ENCODE measurements at regions not wholly inside any gene's neighbourhood (a gene's known extent, or its start where the extent isn't known, plus 50 kb on each side); places are given as distances from the start of the nearest gene placed in this dataset.

DNA sequence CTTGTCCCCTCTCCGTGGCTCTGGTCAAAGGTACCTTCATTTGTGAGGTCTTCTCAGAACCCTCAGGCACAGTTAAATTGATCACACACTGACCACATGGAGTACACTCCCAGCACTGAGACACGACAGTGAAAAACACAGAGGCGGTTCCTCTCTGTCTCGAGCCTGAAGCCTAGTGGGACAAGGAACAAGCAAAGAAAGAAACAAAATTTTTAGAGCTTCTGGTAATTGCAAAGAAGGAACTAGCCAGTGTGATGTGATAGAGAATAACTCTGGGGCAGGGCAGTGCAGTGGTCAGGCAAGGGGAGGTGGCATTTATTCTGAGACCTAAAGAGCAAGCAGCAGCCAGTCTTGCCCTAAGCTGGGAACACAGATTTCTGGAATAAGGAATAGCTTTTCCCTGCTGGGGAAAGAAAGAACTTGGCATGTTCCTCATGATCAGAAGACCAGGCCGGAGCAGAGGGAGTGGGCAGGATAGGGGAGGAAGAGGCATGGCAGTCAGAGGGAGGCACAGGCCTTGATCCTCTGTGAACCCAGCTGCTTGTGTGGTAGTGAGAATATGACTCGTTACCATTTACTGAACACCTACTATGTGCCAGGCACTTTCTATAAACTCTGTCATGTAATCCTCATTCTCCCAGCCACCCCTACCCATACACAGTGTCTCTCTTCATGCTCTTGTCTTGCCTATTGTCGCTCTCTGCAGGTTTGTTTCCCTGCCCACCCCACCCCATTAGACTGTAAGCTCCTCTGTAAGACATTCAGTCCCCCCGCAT, 262.3 kb upstream of the HES1 start:
- DNase-seq (ENCODE audit: insufficient read length) (no peak), FAIRE-seq (no peak)
- TF ChIP-seq TAF1 (IDR thresholded peaks at IDR 0.05; ENCODE audit: borderline replicate concordance, low read depth, low read length) (no peak), POLR2A (IDR thresholded peaks at IDR 0.05; ENCODE audit: low read depth, low read length) (no peak), POLR2AphosphoS5 (IDR thresholded peaks at IDR 0.05; ENCODE audit: low read depth, low read length) (no peak)

DNA sequence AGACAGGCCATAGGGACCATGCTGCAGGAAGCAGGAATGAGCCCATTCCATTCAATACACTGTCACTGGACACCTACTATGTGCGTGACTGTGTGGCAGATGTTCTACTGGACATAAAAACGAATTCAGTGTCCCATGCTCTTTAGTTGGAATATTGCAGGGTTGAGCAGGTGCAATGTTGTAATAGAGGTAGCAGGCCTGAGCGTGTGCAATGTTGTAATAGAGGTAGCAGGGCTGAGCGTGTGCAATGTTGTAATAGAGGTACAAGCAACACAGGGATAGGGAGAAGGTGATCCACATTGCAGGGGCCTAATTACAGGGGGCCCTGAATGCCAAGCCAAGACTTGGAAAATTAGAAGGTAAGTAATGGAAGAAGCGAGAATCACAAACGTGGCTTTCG, 261.4 kb upstream of the HES1 start:
- no peak for TF ChIP-seq POLR2AphosphoS5 (IDR thresholded peaks at IDR 0.05; ENCODE audit: low read depth, low read length)
- TF ChIP-seq TAF1 (IDR thresholded peaks at IDR 0.05; ENCODE audit: borderline replicate concordance, low read depth, low read length) = no peak
- no peak for TF ChIP-seq POLR2A (IDR thresholded peaks at IDR 0.05; ENCODE audit: low read depth, low read length)
- DNase-seq (ENCODE audit: insufficient read length) = no peak
- no peak for FAIRE-seq

DNA sequence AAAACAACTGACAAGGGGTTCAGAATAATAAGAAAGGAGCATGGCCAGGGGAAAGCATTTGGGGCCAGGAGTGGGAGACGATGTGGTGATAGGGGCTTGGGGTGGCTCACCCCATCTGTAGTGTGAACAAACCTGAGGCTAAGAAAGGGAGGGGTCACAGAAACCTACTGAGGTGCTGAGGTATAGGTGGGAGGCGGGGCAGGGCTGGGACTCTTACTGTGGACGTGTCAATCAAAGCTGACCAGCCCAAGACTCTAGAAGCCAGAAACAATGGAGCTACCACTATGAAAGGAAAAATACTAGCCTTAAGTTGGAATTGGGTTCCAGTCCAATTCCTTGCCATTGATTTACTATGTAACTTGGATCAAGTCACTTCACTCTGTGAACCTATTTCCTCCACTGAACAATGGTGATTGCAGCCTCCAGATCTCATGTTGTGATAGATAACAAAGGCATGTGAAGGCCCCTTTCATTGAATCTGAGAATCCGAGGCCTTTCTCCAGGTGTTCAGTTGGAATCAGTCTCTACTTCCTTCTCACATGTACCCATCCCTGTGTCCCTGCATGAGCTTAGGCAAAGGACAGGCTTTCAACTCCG, 260.9 kb upstream of the HES1 start:
- no peak for FAIRE-seq
- TF ChIP-seq POLR2A (IDR thresholded peaks at IDR 0.05; ENCODE audit: low read depth, low read length) (no peak), POLR2AphosphoS5 (IDR thresholded peaks at IDR 0.05; ENCODE audit: low read depth, low read length) (no peak), TAF1 (IDR thresholded peaks at IDR 0.05; ENCODE audit: borderline replicate concordance, low read depth, low read length) (no peak)
- DNase-seq (ENCODE audit: insufficient read length) = no peak

DNA sequence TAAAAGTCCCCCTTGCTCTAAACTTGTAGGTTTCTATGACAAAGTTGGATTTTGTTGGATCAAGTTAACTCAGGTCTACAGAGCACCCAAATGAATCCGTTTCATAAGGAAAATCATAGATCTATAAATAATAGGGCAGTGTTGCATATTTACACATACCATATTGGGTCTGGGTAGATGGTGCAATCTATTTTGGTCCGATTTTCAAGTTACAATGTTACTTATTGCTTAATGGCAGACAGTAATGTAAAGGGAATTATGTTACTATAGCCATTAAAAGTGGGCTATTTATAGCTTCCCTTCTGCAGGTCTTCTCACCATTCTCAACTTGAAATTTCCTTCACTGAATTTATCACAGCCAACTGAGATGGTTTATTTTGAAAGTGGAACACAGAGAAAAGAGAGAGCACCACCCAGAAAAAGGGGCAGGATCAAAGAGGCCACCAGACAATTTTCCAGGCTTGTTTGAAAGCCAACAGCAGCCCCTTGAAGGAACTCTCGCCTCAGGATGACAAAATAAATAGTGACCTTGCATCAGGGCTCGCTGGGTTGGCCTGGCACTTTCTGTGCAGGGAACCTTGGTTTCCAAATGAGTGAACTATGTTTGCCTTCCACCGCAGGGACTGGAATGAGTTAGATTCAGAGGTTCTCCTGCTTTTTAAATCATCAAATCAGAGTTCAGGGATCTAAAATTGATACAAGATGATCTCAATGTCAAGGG, 260.2 kb upstream of the HES1 start:
- DNase-seq (ENCODE audit: insufficient read length) (no peak), FAIRE-seq (no peak)
- no peak for TF ChIP-seq POLR2A (IDR thresholded peaks at IDR 0.05; ENCODE audit: low read depth, low read length)
- no peak for TF ChIP-seq TAF1 (IDR thresholded peaks at IDR 0.05; ENCODE audit: borderline replicate concordance, low read depth, low read length)
- TF ChIP-seq POLR2AphosphoS5 (IDR thresholded peaks at IDR 0.05; ENCODE audit: low read depth, low read length) = no peak

DNA sequence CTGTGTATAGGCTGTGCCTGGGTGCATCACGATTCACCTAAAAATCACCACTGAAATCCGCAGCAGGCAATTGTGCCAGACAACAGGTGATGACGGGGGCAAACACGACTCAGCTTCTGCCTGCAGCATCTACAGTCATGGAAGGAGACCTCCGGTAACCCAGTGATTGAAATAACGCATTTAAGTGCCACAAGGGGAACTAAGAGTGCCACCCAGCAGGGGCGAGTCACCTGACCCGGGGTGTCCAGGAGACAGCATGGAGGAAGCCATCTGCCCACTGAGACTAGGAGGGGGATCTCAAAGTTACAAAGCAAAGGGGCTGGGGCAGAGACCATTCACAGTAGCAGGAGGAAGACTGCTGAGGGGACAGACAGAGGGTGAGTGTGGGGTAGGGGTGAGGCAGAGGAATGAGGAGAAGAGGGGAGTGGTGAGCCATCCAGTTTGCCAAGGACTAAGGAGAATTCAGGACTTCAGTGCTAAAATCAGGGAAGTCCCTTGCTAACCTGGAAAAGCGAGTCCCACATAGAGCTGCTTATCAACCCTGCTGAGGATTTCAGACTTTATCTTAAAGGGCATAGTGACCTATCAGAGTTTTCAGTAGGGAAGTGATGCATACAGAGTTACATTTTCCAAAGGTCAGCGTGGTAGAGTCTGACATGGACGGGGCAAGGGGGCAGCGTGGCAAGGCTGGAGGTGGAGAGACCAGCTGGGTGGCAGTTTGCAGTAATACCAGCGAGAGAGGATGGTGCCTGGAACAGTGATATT, 256.7 kb upstream of the HES1 start:
- no peak for FAIRE-seq
- TF ChIP-seq TAF1 (IDR thresholded peaks at IDR 0.05; ENCODE audit: borderline replicate concordance, low read depth, low read length) (no peak), POLR2AphosphoS5 (IDR thresholded peaks at IDR 0.05; ENCODE audit: low read depth, low read length) (no peak), POLR2A (IDR thresholded peaks at IDR 0.05; ENCODE audit: low read depth, low read length) (no peak)

DNA sequence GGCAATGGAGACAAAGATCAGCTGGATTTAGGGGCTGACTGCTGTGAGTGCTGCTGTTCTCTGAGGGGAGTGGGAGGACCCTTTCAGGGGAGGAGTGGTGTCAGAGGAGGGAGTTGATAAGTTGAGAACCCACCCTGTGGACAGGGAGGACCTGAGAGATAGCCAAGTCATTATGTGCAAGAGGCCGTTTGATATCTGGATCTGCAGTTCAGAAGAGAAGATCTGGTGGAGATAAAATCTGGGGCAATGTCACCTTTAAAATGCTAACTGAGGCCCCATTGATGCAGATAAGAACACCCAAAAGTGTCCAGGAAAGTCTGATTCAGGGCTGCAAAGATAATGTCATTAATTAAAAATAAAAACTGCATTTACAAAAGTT, 256.1 kb upstream of the HES1 start:
- FAIRE-seq (no peak), DNase-seq (ENCODE audit: insufficient read length) (no peak)
- no peak for TF ChIP-seq POLR2AphosphoS5 (IDR thresholded peaks at IDR 0.05; ENCODE audit: low read depth, low read length)
- TF ChIP-seq TAF1 (IDR thresholded peaks at IDR 0.05; ENCODE audit: borderline replicate concordance, low read depth, low read length) = no peak
- no peak for TF ChIP-seq POLR2A (IDR thresholded peaks at IDR 0.05; ENCODE audit: low read depth, low read length)

More for the DNA sequence above, 256.7 kb upstream of the HES1 start:
- DNase-seq (ENCODE audit: insufficient read length) = no peak

DNA sequence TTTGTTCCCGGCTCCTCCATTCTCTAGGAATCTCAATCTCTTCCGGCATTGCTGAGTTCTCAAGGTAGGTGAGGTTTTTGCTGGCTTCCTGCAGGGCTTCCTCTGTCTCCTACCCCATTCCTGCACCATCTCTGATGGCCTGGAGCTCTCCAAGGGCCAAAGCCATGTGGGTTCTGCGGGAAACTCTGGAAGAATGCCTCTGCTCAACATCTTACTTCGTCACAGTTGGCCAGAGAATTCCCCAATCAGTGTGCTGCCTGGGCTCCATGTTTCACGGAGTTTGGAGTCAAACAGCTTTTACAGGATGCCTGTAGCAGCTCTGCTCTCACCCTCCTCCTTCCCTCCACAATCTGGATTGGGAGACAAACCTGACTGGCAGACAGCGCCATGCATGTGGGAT, 253.9 kb upstream of the HES1 start:
- TF ChIP-seq POLR2AphosphoS5 (IDR thresholded peaks at IDR 0.05; ENCODE audit: low read depth, low read length) (no peak), TAF1 (IDR thresholded peaks at IDR 0.05; ENCODE audit: borderline replicate concordance, low read depth, low read length) (no peak), POLR2A (IDR thresholded peaks at IDR 0.05; ENCODE audit: low read depth, low read length) (no peak)
- FAIRE-seq = no peak
- DNase-seq (ENCODE audit: insufficient read length) = no peak

DNA sequence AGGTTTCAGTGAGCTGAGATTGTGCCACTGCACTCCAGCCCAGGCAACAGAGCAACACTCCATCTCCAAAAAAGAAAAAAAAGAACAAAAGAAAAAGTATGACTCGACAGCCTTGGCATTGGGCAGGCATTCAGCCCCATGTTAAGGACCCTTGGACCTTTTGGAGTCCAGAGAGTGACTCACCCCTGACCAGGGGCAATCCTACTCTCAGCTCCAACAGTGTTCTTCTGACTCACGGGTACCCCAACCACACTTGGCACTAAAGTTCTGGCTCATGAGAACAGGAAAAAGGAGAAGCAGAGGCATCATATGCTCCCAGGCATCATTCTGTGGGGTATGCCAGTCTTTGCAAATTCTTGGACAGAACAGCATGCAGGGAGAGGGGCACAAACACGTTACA, 252.4 kb upstream of the HES1 start:
- FAIRE-seq = no peak
- DNase-seq (ENCODE audit: insufficient read length) = no peak
- TF ChIP-seq TAF1 (IDR thresholded peaks at IDR 0.05; ENCODE audit: borderline replicate concordance, low read depth, low read length) (no peak), POLR2AphosphoS5 (IDR thresholded peaks at IDR 0.05; ENCODE audit: low read depth, low read length) (no peak), POLR2A (IDR thresholded peaks at IDR 0.05; ENCODE audit: low read depth, low read length) (no peak)

DNA sequence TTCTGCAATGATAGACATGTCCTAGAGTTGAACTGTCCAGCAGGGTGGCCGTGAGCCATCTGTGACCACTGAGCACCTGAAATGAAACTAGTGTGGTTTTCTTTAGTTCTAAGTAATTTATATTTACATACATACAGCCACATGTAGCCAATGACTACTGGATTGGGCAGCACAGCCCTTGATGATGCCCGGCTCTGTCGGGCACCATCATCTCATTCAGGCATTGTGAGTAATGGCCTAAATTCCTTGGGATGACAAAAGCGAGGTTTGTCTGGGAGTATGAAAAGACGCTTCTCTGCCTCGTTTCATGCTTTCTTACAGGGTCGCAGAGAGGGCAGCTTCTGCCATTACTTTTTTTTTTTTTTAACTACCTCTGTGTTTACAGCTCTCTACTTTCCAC, 251.9 kb upstream of the HES1 start:
- no peak for DNase-seq (ENCODE audit: insufficient read length)
- no peak for FAIRE-seq
- TF ChIP-seq POLR2AphosphoS5 (IDR thresholded peaks at IDR 0.05; ENCODE audit: low read depth, low read length) = no peak
- no peak for TF ChIP-seq TAF1 (IDR thresholded peaks at IDR 0.05; ENCODE audit: borderline replicate concordance, low read depth, low read length)
- no peak for TF ChIP-seq POLR2A (IDR thresholded peaks at IDR 0.05; ENCODE audit: low read depth, low read length)

DNA sequence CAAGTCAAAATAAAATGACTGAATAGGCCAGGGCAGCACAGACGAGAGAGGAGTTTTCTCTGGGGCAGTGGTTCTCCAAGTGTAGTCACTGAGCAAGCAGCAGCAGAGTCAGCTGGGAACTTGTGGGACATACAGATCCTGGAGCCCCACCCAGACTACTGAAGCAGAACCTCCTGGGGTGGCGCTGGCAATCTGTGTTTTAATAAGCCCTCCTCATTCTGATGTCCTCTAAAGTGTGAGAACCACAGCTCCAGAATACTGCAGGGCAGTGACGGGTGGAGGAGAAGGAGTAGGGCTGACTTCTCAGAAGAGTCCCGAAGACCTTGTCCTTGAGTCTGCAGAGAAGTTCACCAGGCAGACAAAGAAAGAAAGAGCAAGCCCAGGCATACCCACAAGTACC, 251.3 kb upstream of the HES1 start:
- DNase-seq (ENCODE audit: insufficient read length) = no peak
- TF ChIP-seq TAF1 (IDR thresholded peaks at IDR 0.05; ENCODE audit: borderline replicate concordance, low read depth, low read length) = no peak
- FAIRE-seq = no peak

DNA sequence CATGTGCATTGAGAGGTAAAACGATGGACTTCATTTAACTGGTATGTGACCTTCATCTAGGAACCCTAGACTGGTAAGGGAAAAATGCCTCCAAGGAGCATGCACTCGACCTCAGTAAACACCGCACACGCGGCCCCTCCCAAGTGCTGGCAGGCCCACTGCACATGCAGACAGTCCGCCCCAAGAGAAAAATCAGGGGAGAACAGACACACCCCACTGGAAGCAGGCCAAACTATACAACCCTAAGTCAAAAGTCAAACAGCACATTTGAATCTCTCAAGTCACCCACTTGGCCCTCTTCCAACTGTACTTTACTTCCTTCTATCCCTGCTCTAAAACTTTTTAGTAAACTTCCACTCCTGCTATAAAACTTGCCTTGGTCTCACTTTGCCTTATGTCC, 250.1 kb upstream of the HES1 start:
- FAIRE-seq (no peak), DNase-seq (ENCODE audit: insufficient read length) (no peak)
- TF ChIP-seq POLR2AphosphoS5 (IDR thresholded peaks at IDR 0.05; ENCODE audit: low read depth, low read length) (no peak), TAF1 (IDR thresholded peaks at IDR 0.05; ENCODE audit: borderline replicate concordance, low read depth, low read length) (no peak), POLR2A (IDR thresholded peaks at IDR 0.05; ENCODE audit: low read depth, low read length) (no peak)

All from GM12892 (cell line).